Hepatocyte (in vitro differentiated cells): ENCODE measurements at regions not wholly inside any gene's neighbourhood (a gene's known extent, or its start where the extent isn't known, plus 50 kb on each side); places are given as distances from the start of the nearest gene placed in this dataset.

Experiments used
- DNase-seq: peaks from one replicate; pipeline ENCODE4 v3.0.0-alpha.2; 2016; ENCODE audit warnings: low spot score
- H2AFZ ChIP-seq: fragments of 200-600 bp; sonication (generic); 2 replicates; pipeline ENCODE4 v1.6.0; 2016; ENCODE audit warnings: antibody characterized with exemption, mild to moderate bottlenecking
- H3K27ac ChIP-seq: fragments of 200-600 bp; sonication (generic); 2 replicates; pipeline ENCODE4 v1.5.1; 2016; ENCODE audit warnings: mild to moderate bottlenecking
- H3K27me3 ChIP-seq: fragments of 200-600 bp; sonication (generic); 2 replicates; pipeline ENCODE4 v1.6.1; 2016
- H3K36me3 ChIP-seq: fragments of 200-600 bp; sonication (generic); replicated peaks from 2 replicates; pipeline ENCODE4 v1.5.1; 2016; ENCODE audit warnings: low read depth; ENCODE audit not compliant: insufficient read depth
- H3K4me1 ChIP-seq: fragments of 200-600 bp; sonication (generic); 2 replicates; pipeline ENCODE4 v1.5.1; 2016; ENCODE audit warnings: mild to moderate bottlenecking, moderate library complexity; ENCODE audit not compliant: insufficient read depth
- H3K4me2 ChIP-seq: fragments of 200-600 bp; sonication (generic); 2 replicates; pipeline ENCODE4 v1.6.0; 2016
- H3K4me3 ChIP-seq: fragments of 200-600 bp; sonication (generic); 2 replicates; pipeline ENCODE4 v1.5.1; 2016; ENCODE audit warnings: mild to moderate bottlenecking
- H3K79me2 ChIP-seq: fragments of 200-600 bp; sonication (generic); 2 replicates; pipeline ENCODE4 v1.6.0; 2017; ENCODE audit warnings: mild to moderate bottlenecking
- H3K9me2 ChIP-seq: fragments of 200-600 bp; sonication (generic); replicated peaks from 2 replicates; pipeline ENCODE4 v1.6.0; 2017; ENCODE audit warnings: mild to moderate bottlenecking; ENCODE audit not compliant: insufficient read depth
- H3K9me3 ChIP-seq: fragments of 200-600 bp; sonication (generic); 2 replicates; pipeline ENCODE4 v1.5.1; 2016; ENCODE audit warnings: low read depth, mild to moderate bottlenecking
- H4K20me1 ChIP-seq: fragments of 200-600 bp; sonication (generic); 2 replicates; pipeline ENCODE4 v1.6.0; 2016; ENCODE audit warnings: mild to moderate bottlenecking; ENCODE audit not compliant: insufficient read depth, poor library complexity, severe bottlenecking
- EZH2 ChIP-seq: fragments of 200-600 bp; sonication (generic); IDR thresholded peaks from 2 replicates; pipeline ENCODE4 v1.6.1; 2016; ENCODE audit warnings: antibody characterized with exemption, mild to moderate bottlenecking, borderline replicate concordance
- EZH2phosphoT487 ChIP-seq: fragments of 200-600 bp; sonication (generic); IDR thresholded peaks from one replicate; pipeline ENCODE4 v1.6.1; 2018; ENCODE audit warnings: antibody characterized with exemption, mild to moderate bottlenecking, low read depth, moderate library complexity; ENCODE audit not compliant: unreplicated experiment, severe bottlenecking
- WGBS: methylation state at CpG from one replicate; pipeline ENCODE4 v1.1.6; 2016; ENCODE audit warnings: low lambda C conversion rate; ENCODE audit errors: missing lambda C conversion rate; 5-methylcytosine and 5-hydroxymethylcytosine counted together
- TF ChIP-seq, protein P1 (sequence below): fragments of 200-600 bp; sonication (generic); IDR thresholded peaks from 2 replicates; pipeline ENCODE4 v1.5.1; 2016; ENCODE audit warnings: antibody characterized with exemption, mild to moderate bottlenecking; ENCODE audit not compliant: poor library complexity

DNA sequence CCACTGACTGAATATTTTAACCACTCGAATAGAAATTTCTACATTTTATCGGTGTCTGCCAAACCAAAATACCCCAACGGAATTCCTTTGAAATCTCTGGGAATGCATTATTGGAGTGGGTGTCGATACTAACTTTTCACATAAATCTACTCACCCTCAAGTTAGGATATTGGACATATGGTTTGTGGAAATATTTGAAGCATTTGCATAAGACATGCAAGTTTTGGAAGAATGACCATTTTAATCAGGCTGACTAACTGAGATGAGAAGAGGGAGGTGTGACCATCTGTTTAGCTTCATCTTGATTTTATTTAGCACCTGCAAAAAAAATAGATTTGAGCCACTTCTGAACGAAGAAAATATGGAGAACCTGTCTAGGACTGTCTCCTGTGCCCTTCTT, 61.2 kb downstream of the KLF6 start:
- Histone ChIP-seq H3K4me1 (no peaks in the 10 kb centered on the region), H3K36me3 (no peaks in the 10 kb centered on the region), H3K9me3 (no peaks in the 10 kb centered on the region), H4K20me1 (no peaks in the 10 kb centered on the region), H3K9me2 (no peaks in the 10 kb centered on the region), H3K4me3 (no peak overlapping the region), H3K27me3 (no peaks in the 10 kb centered on the region), H3K4me2 (no peak overlapping the region), H3K79me2 (no peaks in the 10 kb centered on the region), H2AFZ (no peak overlapping the region), H3K27ac (no peak overlapping the region)
- 87% methylated on average over 5 of the region's 5 CpGs for WGBS
- DNase-seq = no peak
- TF ChIP-seq EZH2 = no peak
- TF ChIP-seq, protein P1, sequence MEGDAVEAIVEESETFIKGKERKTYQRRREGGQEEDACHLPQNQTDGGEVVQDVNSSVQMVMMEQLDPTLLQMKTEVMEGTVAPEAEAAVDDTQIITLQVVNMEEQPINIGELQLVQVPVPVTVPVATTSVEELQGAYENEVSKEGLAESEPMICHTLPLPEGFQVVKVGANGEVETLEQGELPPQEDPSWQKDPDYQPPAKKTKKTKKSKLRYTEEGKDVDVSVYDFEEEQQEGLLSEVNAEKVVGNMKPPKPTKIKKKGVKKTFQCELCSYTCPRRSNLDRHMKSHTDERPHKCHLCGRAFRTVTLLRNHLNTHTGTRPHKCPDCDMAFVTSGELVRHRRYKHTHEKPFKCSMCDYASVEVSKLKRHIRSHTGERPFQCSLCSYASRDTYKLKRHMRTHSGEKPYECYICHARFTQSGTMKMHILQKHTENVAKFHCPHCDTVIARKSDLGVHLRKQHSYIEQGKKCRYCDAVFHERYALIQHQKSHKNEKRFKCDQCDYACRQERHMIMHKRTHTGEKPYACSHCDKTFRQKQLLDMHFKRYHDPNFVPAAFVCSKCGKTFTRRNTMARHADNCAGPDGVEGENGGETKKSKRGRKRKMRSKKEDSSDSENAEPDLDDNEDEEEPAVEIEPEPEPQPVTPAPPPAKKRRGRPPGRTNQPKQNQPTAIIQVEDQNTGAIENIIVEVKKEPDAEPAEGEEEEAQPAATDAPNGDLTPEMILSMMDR = no peak
- TF ChIP-seq EZH2phosphoT487 = no peak

DNA sequence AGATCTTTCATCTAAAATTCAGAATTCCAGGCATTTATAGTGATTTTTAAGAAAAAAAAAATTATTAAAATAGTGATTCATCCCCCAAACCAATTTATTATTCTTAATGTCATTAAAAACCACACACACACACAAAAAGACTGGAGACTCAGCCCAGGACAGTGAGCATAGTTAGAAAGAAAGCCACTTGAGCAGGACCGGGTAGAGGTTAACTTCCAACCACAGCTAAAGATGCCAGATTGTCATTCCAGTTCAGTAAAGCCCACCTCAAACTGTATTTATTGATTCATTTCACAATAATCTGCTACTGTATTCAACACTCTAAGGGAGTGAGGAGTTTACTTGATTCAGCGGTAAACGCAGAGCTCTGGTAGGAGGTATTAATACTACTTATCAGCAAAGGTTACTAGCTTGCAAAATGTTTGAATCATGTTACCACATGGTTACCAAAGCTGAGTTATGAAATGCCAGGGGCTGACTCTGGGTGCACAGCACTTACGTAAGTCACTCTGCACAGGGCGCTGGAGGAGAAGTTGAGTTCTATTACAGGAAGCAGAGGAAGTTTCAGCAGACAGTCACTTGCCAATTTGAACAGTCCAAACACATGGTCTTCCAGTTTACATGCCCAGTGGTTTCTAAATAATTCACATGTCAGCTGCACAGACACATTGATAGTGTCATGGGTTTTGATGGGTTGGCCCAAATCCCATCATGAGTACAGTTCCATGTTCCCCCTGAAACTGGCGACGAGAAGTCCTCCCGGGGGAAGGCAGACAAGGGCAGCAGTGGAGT, 64.6 kb downstream of the KLF6 start:
- H3K4me2 ChIP-seq = no peak overlapping the region
- DNase-seq = peak; percentile 66
- H3K9me3 ChIP-seq = no peaks in the 10 kb centered on the region
- no peak overlapping the region for H2AFZ ChIP-seq
- H3K79me2 ChIP-seq = no peaks in the 10 kb centered on the region
- no peaks in the 10 kb centered on the region for H3K4me1 ChIP-seq
- H3K27ac ChIP-seq = peak overlapping the region; percentile 47
- H3K36me3 ChIP-seq = no peaks in the 10 kb centered on the region
- H3K4me3 ChIP-seq = no peak overlapping the region
- TF ChIP-seq, protein P1 = no peak
- TF ChIP-seq EZH2phosphoT487 (no peak), EZH2 (no peak)
- WGBS = 82% methylated on average over 8 of the region's 8 CpGs
- H4K20me1 ChIP-seq = no peaks in the 10 kb centered on the region
- no peaks in the 10 kb centered on the region for H3K27me3 ChIP-seq
- no peaks in the 10 kb centered on the region for H3K9me2 ChIP-seq

DNA sequence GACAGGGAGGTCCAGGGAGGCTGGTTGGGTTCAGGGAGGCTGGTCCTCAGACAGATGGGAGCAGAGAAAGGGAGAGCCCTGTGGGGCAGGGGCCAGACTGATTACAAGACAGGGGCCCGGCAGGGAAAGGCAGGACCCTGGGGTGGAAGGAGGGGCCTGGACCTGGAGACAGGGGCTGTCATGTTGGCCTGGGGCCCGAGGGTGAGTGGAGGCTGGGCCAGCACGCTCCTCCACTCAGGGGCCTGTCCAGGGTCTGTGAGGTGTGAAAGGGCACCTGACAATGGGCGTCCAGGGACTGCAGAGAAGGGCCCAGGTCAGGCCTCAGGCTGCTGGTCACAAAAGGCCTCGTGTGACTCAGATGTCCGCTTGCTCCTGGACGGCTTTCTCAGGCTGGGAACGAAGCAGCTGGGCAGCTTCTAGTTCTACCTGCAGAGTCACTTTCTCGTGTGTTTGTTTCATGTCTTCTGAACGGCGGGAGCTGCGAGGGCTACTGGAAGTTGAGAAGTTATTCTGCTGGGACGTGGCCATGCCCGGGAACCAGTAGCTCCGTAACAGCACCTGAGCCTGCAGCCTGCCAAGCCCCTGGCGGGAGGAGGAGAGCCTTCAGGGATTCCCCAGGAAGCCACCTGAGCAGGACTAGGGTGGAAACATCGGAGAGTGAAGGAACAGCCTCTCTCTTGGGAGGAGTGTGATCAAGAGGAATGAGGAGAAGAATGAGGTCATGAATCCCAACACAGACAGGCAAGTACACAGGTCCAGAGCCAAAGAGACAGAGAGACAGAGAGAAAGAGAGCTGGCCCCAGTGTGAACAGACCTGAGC, 65.8 kb downstream of the KLF6 start:
- no peak overlapping the region for H3K4me3 ChIP-seq
- no peaks in the 10 kb centered on the region for H3K27me3 ChIP-seq
- H3K4me1 ChIP-seq = no peaks in the 10 kb centered on the region
- no peak overlapping the region for H3K4me2 ChIP-seq
- H3K27ac ChIP-seq = no peak overlapping the region
- no peaks in the 10 kb centered on the region for H3K79me2 ChIP-seq
- 84% methylated on average over 17 of the region's 17 CpGs for WGBS
- DNase-seq = no peak
- no peaks in the 10 kb centered on the region for H4K20me1 ChIP-seq
- H3K9me2 ChIP-seq = no peaks in the 10 kb centered on the region
- H3K36me3 ChIP-seq = no peaks in the 10 kb centered on the region
- no peak for TF ChIP-seq EZH2phosphoT487
- TF ChIP-seq, protein P1 = no peak
- no peak for TF ChIP-seq EZH2
- H2AFZ ChIP-seq = no peak overlapping the region
- H3K9me3 ChIP-seq = no peaks in the 10 kb centered on the region
